WTC11 (cell line): ENCODE measurements at regions not wholly inside any gene's neighbourhood (a gene's known extent, or its start where the extent isn't known, plus 50 kb on each side); places are given as distances from the start of the nearest gene placed in this dataset.

ENCODE experiments used
- ATAC-seq: fragments of 200-7000 bp; cut with Tn5 transposase; 2 replicates; pipeline ENCODE4 v1.10.0; 2021; ENCODE audit warnings: mild to moderate bottlenecking, moderate library complexity
- CTCF ChIA-PET: fragments of 300-600 bp; sonication (Branson Sonifier 250); formaldehyde crosslinking; loops from one replicate; lab custom pipeline; 2021; ENCODE audit warnings: antibody characterized with exemption; lab: Charles Lee
- POLR2A ChIA-PET: fragments of 350-600 bp; sonication (Branson Sonifier 250); formaldehyde crosslinking; loops from one replicate; lab custom pipeline; 2021; ENCODE audit warnings: antibody characterized with exemption; lab: Charles Lee
- DNase-seq: peaks from one replicate; pipeline ENCODE4 v3.0.0; 2021; ENCODE audit warnings: low spot score
- H3K27ac Mint-ChIP-seq: 2 replicates; pipeline ENCODE4 v1.8.0; 2021; ENCODE audit warnings: mixed read lengths
- H3K27me3 Mint-ChIP-seq: 2 replicates; pipeline ENCODE4 v1.8.0; 2021; ENCODE audit warnings: low read depth, mild to moderate bottlenecking, moderate library complexity, mixed read lengths
- H3K36me3 Mint-ChIP-seq: 2 replicates; pipeline ENCODE4 v1.8.0; 2021; ENCODE audit warnings: mixed read lengths
- H3K4me1 Mint-ChIP-seq: 2 replicates; pipeline ENCODE4 v1.8.0; 2022; ENCODE audit warnings: mixed read lengths
- H3K4me3 Mint-ChIP-seq: 2 replicates; pipeline ENCODE4 v1.8.0; 2021; ENCODE audit warnings: mild to moderate bottlenecking, moderate library complexity, mixed read lengths
- H3K9me3 Mint-ChIP-seq: 2 replicates; pipeline ENCODE4 v1.8.0; 2021; ENCODE audit warnings: mixed read lengths
- ATF1 ChIP-seq: sonication (generic); formaldehyde crosslinking; IDR thresholded peaks from 2 replicates; pipeline ENCODE4 v1.8.1; 2023; ENCODE audit warnings: mild to moderate bottlenecking, moderate library complexity, missing genetic modification reagents
- CREB1 ChIP-seq: sonication (generic); formaldehyde crosslinking; IDR thresholded peaks from 2 replicates; pipeline ENCODE4 v1.8.0; 2023; ENCODE audit warnings: mild to moderate bottlenecking, missing genetic modification reagents
- ELF4 ChIP-seq: sonication (generic); formaldehyde crosslinking; IDR thresholded peaks from 2 replicates; pipeline ENCODE4 v1.8.1; 2022; ENCODE audit warnings: low read depth, mild to moderate bottlenecking, moderate library complexity, missing genetic modification reagents
- ETV6 ChIP-seq: sonication (generic); formaldehyde crosslinking; IDR thresholded peaks from 2 replicates; pipeline ENCODE4 v1.8.1; 2022; ENCODE audit warnings: mild to moderate bottlenecking, missing genetic modification reagents
- FOXJ3 ChIP-seq: sonication (generic); formaldehyde crosslinking; IDR thresholded peaks from 2 replicates; pipeline ENCODE4 v1.9.0; 2021; ENCODE audit warnings: missing genetic modification reagents, mild to moderate bottlenecking, borderline replicate concordance
- FOXP1 ChIP-seq: sonication (generic); formaldehyde crosslinking; IDR thresholded peaks from 2 replicates; pipeline ENCODE4 v1.8.0; 2022; ENCODE audit warnings: missing genetic modification reagents, mild to moderate bottlenecking, moderate library complexity, borderline replicate concordance
- GABPB1 ChIP-seq: sonication (generic); formaldehyde crosslinking; IDR thresholded peaks from 2 replicates; pipeline ENCODE4 v1.8.1; 2023; ENCODE audit warnings: mild to moderate bottlenecking, missing genetic modification reagents
- MYBL2 ChIP-seq: sonication (generic); formaldehyde crosslinking; IDR thresholded peaks from 2 replicates; pipeline ENCODE4 v1.8.1; 2023; ENCODE audit warnings: mild to moderate bottlenecking, moderate library complexity, missing genetic modification reagents
- NFATC4 ChIP-seq: fragments of 250-450 bp; sonication (Bioruptor Pico); IDR thresholded peaks from 2 replicates; pipeline ENCODE4 v1.9.0; 2021; ENCODE audit warnings: mild to moderate bottlenecking
- SOX15 ChIP-seq: fragments of 250-450 bp; sonication (Bioruptor Pico); IDR thresholded peaks from 2 replicates; pipeline ENCODE4 v1.9.0; 2021; ENCODE audit warnings: mild to moderate bottlenecking
- SP1 ChIP-seq: sonication (generic); formaldehyde crosslinking; conservative IDR thresholded peaks from 2 replicates; pipeline ENCODE4 v1.8.1; 2022; ENCODE audit warnings: missing genetic modification reagents
- TEAD1 ChIP-seq: sonication (generic); formaldehyde crosslinking; IDR thresholded peaks from 2 replicates; pipeline ENCODE4 v1.8.0; 2022; ENCODE audit warnings: mild to moderate bottlenecking, missing genetic modification reagents
- ZBTB21 ChIP-seq: sonication (generic); formaldehyde crosslinking; IDR thresholded peaks from 2 replicates; pipeline ENCODE4 v1.8.1; 2023; ENCODE audit warnings: mild to moderate bottlenecking, missing genetic modification reagents, borderline replicate concordance
- ZNF121 ChIP-seq: sonication (generic); formaldehyde crosslinking; IDR thresholded peaks from 2 replicates; pipeline ENCODE4 v1.8.0; 2023; ENCODE audit warnings: missing genetic modification reagents
- ZNF138 ChIP-seq: sonication (generic); formaldehyde crosslinking; conservative IDR thresholded peaks from 2 replicates; pipeline ENCODE4 v1.8.1; 2022; ENCODE audit warnings: mild to moderate bottlenecking, moderate library complexity, missing genetic modification reagents
- ZNF396 ChIP-seq: fragments of 250-450 bp; sonication (Bioruptor Pico); IDR thresholded peaks from 2 replicates; pipeline ENCODE4 v1.8.0; 2021; ENCODE audit warnings: mild to moderate bottlenecking, moderate library complexity, borderline replicate concordance
- TF ChIP-seq, protein P1 (sequence below): sonication (generic); formaldehyde crosslinking; IDR thresholded peaks from 2 replicates; pipeline ENCODE4 v1.8.1; 2022; ENCODE audit warnings: missing genetic modification reagents, borderline replicate concordance
- TF ChIP-seq, protein P2 (sequence below): sonication (generic); formaldehyde crosslinking; IDR thresholded peaks from 2 replicates; pipeline ENCODE4 v1.8.0; 2023; ENCODE audit warnings: mild to moderate bottlenecking, missing genetic modification reagents
- TF ChIP-seq, protein P3 (sequence below): fragments of 200-600 bp; IDR thresholded peaks from 2 replicates; pipeline ENCODE4 v1.8.0; 2022; ENCODE audit warnings: antibody characterized with exemption
- TF ChIP-seq, protein P4 (sequence below): sonication (generic); formaldehyde crosslinking; IDR thresholded peaks from 2 replicates; pipeline ENCODE4 v1.8.1; 2023; ENCODE audit warnings: mild to moderate bottlenecking, missing genetic modification reagents, moderate library complexity
- TF ChIP-seq, protein P5 (sequence below): sonication (generic); formaldehyde crosslinking; IDR thresholded peaks from 2 replicates; pipeline ENCODE4 v1.8.1; 2023; ENCODE audit warnings: mild to moderate bottlenecking, missing genetic modification reagents

DNA sequence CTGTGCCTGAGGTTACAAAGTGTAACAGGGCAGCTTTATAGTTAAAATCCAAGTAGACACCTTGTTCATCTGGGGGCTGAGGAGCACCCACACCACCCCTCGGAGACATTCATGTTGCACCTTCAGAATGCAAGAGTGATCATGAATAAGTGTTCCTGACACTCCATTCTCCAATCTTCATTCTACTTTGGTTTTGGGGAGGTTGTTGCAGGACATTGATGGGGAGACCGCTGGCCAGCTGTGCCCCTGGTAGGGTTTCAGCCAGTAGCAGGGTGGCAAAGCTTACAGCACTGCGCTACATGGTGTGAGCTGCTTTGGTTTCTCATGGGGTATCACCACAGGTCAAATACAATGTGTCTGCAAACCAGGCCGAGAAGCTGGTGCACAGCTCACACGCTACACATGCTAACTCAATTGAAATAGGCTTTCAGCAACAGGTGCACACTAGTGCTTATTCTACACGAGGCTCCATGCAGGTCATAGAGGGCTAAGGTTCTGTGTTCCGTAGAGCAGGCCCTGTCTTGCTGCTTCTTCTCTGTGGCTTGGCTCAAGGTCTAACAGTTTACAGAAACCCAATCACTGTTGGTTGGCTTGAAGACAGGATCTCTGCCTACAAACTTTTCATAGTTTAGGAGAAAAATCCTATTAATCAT is 317.4 kb upstream of the ZNF32 start:
- ChIA-PET POLR2A (no interaction called here), CTCF (no interaction called here)
- Mint-ChIP-seq H3K27me3 (peaks cover 3% of the 10 kb centered on the region; the same call in 1 of the 2 replicates), H3K36me3 (no peaks in the 10 kb centered on the region), H3K27ac (no peak overlapping the region), H3K4me1 (no peaks in the 10 kb centered on the region), H3K4me3 (no peak overlapping the region), H3K9me3 (no peaks in the 10 kb centered on the region)
- TF ChIP-seq SOX15 (CRISPR knock-in tag), result no peak
- TF ChIP-seq ZNF138 (CRISPR knock-in tag), result no peak
- TF ChIP-seq ATF1 (CRISPR knock-in tag), result no peak
- ATAC-seq (no peak), DNase-seq (no peak)

DNA sequence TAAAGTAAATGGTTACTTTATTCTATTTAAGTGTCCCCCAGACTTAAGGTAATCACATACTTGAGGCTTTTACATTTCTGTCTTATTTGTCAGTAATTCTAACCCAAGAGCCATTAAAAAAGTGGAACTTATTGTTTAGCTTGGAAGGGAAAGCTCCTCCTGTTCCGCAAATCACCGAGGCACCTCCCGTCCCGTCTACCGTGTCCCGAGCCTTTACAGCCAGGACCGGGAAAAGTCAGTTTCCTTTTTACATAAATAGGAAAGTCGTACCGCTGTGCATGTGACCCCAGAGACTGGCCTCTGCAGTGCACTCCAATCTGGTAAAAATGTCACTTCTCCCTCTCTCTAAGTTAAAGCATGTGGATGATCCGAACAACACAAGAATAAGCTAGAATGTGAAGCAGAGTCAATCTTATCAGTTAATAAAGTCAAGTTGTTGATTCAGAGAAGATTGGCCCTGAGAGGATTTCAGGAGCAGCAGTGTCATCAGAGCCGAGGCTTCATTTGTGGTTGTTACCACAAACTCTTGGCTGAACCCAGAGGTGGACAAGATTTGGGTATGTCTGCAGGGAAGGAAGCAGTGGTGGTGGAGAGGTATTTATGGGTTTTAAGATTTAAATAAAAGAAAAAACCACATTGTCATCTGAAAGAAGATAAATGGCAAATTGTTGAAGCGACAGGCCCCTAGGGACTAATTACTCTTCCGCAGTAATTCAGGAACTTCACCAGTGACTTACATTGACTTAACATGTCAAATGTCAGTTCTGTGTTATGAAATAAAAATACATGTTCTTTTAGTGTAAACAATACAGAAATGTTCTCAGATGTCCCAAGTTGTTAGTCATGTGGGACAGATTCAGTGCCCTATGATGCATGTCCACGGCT is 316.6 kb upstream of the ZNF32 start:
- no peak overlapping the region for H3K27ac Mint-ChIP-seq
- TF ChIP-seq FOXP1 (CRISPR knock-in tag) (no peak), CREB1 (CRISPR knock-in tag) (no peak), ELF4 (no peak), MYBL2 (no peak), SP1 (no peak), ETV6 (no peak), SOX15 (CRISPR knock-in tag) (no peak), FOXJ3 (CRISPR knock-in tag) (no peak), NFATC4 (CRISPR knock-in tag) (no peak), ZNF396 (no peak), TEAD1 (CRISPR knock-in tag) (no peak), GABPB1 (CRISPR knock-in tag) (no peak), ZNF121 (no peak), ATF1 (CRISPR knock-in tag) (no peak), ZBTB21 (CRISPR knock-in tag) (no peak)
- TF ChIP-seq, protein P1, sequence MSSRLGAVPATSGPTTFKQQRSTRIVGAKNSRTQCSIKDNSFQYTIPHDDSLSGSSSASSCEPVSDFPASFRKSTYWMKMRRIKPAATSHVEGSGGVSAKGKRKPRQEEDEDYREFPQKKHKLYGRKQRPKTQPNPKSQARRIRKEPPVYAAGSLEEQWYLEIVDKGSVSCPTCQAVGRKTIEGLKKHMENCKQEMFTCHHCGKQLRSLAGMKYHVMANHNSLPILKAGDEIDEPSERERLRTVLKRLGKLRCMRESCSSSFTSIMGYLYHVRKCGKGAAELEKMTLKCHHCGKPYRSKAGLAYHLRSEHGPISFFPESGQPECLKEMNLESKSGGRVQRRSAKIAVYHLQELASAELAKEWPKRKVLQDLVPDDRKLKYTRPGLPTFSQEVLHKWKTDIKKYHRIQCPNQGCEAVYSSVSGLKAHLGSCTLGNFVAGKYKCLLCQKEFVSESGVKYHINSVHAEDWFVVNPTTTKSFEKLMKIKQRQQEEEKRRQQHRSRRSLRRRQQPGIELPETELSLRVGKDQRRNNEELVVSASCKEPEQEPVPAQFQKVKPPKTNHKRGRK (CRISPR knock-in tag), result no peak
- TF ChIP-seq, protein P2, sequence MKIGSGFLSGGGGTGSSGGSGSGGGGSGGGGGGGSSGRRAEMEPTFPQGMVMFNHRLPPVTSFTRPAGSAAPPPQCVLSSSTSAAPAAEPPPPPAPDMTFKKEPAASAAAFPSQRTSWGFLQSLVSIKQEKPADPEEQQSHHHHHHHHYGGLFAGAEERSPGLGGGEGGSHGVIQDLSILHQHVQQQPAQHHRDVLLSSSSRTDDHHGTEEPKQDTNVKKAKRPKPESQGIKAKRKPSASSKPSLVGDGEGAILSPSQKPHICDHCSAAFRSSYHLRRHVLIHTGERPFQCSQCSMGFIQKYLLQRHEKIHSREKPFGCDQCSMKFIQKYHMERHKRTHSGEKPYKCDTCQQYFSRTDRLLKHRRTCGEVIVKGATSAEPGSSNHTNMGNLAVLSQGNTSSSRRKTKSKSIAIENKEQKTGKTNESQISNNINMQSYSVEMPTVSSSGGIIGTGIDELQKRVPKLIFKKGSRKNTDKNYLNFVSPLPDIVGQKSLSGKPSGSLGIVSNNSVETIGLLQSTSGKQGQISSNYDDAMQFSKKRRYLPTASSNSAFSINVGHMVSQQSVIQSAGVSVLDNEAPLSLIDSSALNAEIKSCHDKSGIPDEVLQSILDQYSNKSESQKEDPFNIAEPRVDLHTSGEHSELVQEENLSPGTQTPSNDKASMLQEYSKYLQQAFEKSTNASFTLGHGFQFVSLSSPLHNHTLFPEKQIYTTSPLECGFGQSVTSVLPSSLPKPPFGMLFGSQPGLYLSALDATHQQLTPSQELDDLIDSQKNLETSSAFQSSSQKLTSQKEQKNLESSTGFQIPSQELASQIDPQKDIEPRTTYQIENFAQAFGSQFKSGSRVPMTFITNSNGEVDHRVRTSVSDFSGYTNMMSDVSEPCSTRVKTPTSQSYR (CRISPR knock-in tag), result no peak
- TF ChIP-seq, protein P3, sequence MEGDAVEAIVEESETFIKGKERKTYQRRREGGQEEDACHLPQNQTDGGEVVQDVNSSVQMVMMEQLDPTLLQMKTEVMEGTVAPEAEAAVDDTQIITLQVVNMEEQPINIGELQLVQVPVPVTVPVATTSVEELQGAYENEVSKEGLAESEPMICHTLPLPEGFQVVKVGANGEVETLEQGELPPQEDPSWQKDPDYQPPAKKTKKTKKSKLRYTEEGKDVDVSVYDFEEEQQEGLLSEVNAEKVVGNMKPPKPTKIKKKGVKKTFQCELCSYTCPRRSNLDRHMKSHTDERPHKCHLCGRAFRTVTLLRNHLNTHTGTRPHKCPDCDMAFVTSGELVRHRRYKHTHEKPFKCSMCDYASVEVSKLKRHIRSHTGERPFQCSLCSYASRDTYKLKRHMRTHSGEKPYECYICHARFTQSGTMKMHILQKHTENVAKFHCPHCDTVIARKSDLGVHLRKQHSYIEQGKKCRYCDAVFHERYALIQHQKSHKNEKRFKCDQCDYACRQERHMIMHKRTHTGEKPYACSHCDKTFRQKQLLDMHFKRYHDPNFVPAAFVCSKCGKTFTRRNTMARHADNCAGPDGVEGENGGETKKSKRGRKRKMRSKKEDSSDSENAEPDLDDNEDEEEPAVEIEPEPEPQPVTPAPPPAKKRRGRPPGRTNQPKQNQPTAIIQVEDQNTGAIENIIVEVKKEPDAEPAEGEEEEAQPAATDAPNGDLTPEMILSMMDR, result no peak
- TF ChIP-seq, protein P4, sequence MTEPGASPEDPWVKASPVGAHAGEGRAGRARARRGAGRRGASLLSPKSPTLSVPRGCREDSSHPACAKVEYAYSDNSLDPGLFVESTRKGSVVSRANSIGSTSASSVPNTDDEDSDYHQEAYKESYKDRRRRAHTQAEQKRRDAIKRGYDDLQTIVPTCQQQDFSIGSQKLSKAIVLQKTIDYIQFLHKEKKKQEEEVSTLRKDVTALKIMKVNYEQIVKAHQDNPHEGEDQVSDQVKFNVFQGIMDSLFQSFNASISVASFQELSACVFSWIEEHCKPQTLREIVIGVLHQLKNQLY (CRISPR knock-in tag), result no peak
- TF ChIP-seq, protein P5, sequence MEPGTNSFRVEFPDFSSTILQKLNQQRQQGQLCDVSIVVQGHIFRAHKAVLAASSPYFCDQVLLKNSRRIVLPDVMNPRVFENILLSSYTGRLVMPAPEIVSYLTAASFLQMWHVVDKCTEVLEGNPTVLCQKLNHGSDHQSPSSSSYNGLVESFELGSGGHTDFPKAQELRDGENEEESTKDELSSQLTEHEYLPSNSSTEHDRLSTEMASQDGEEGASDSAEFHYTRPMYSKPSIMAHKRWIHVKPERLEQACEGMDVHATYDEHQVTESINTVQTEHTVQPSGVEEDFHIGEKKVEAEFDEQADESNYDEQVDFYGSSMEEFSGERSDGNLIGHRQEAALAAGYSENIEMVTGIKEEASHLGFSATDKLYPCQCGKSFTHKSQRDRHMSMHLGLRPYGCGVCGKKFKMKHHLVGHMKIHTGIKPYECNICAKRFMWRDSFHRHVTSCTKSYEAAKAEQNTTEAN, result no peak
- no peaks in the 10 kb centered on the region for H3K36me3 Mint-ChIP-seq
- no peak for DNase-seq
- no peak overlapping the region for H3K4me3 Mint-ChIP-seq
- H3K9me3 Mint-ChIP-seq, result no peaks in the 10 kb centered on the region
- H3K4me1 Mint-ChIP-seq, result no peaks in the 10 kb centered on the region
- ATAC-seq, result no peak
- CTCF ChIA-PET, result no interaction called here
- POLR2A ChIA-PET, result interaction anchor here (1.7 kb wide), 1 partner anchor 55 kb away, joined by 4 read pairs; no protein-coding TSS in a partner anchor
- H3K27me3 Mint-ChIP-seq, result peaks cover 3% of the 10 kb centered on the region; the same call in 1 of the 2 replicates
